NB4 (cell line): ENCODE measurements at regions not wholly inside any gene's neighbourhood (a gene's known extent, or its start where the extent isn't known, plus 50 kb on each side); places are given as distances from the start of the nearest gene placed in this dataset.

ENCODE experiments used
- MYC ChIP-seq: IDR thresholded peaks from 2 replicates; pipeline ENCODE4 v1.6.1; 2011; ENCODE audit warnings: low read depth, low read length
- POLR2A ChIP-seq: IDR thresholded peaks from 2 replicates; pipeline ENCODE4 v1.6.1; 2011; ENCODE audit warnings: mild to moderate bottlenecking; ENCODE audit not compliant: insufficient read length; ENCODE audit errors: extremely low read depth
- TF ChIP-seq, protein P1 (sequence below): IDR thresholded peaks from one replicate; pipeline ENCODE4 v1.5.1; 2012; ENCODE audit warnings: low read depth, low read length
- TF ChIP-seq, protein P2 (sequence below): IDR thresholded peaks from 2 replicates; pipeline ENCODE4 v1.6.1; 2011; ENCODE audit warnings: low read depth, low read length

DNA sequence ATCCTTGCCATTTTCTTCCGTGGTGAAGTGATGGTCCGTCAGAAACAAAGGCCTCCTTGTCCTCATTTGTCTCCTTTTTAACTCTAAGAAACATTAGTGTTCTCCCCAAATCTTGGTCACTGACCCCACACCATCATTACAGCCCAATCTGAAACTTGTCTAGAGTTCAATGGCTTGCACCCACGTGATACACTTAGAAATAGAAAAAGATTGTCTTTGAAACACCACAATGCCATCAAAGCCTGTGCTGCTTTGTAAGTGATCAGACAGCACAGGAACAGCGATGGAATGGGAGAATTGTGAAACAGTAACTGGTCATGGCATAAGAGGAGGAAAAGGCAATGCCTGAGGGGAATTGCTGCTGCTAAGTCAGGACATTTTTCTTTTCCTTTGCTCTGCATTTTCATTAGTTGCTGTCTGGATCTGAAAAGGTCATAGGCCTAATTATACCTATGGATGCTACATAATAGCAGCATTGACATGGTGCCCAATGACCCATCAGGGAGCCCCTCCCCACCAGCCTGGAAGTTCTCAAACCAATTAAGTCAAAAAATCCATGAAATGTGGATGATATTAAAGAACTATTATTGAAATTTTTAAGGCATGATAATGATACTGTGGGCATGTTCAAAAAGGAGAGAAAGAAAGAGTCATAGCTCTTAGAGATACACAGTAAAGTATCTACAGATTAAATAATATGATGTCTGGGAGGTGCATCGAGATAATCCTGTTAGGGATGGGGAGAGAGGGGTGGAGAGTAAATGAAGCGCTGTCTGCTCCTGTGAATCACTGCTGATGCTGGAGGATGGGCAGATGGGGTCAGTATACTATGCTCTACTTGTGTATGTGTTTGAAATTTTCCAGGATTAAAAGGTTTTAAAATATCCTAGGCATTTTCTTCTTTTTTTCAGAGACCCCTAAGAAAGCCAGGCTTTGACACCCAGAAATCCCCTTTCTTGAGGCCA is 83.6 kb downstream of the ENC1 start:
- TF ChIP-seq, protein P1, sequence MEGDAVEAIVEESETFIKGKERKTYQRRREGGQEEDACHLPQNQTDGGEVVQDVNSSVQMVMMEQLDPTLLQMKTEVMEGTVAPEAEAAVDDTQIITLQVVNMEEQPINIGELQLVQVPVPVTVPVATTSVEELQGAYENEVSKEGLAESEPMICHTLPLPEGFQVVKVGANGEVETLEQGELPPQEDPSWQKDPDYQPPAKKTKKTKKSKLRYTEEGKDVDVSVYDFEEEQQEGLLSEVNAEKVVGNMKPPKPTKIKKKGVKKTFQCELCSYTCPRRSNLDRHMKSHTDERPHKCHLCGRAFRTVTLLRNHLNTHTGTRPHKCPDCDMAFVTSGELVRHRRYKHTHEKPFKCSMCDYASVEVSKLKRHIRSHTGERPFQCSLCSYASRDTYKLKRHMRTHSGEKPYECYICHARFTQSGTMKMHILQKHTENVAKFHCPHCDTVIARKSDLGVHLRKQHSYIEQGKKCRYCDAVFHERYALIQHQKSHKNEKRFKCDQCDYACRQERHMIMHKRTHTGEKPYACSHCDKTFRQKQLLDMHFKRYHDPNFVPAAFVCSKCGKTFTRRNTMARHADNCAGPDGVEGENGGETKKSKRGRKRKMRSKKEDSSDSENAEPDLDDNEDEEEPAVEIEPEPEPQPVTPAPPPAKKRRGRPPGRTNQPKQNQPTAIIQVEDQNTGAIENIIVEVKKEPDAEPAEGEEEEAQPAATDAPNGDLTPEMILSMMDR: no peak
- TF ChIP-seq POLR2A (no peak), MYC (no peak)
- TF ChIP-seq, protein P2, sequence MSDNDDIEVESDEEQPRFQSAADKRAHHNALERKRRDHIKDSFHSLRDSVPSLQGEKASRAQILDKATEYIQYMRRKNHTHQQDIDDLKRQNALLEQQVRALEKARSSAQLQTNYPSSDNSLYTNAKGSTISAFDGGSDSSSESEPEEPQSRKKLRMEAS: no peak
